Upper lobe of left lung (tissue), 6 donors: ENCODE measurements at regions not wholly inside any gene's neighbourhood (a gene's known extent, or its start where the extent isn't known, plus 50 kb on each side); places are given as distances from the start of the nearest gene placed in this dataset.
"Not testable (repeated sequence)": the region's sequence is repeated elsewhere in the genome, so short reads cannot be mapped to it uniquely, and the experiment has no call there.

ENCODE experiments used
- ATAC-seq, 2 donors: fragments of 200-7000 bp; cut with Tn5 transposase; one replicate each; pipeline ENCODE4 v1.9.1; 2022; ENCODE audit warnings: mild to moderate bottlenecking in 2 of 2, moderate library complexity in 2 of 2; ENCODE audit not compliant: low FRiP score in 2 of 2
- DNase-seq, 2 donors: peaks; one replicate each; pipeline ENCODE4 v3.0.0-alpha.2; 2019 to 2020
- H3K27ac ChIP-seq, 4 donors: fragments of 200-600 bp; sonication (generic); one replicate each; pipeline ENCODE4 v1.5.1; 2016 to 2019
- H3K27me3 ChIP-seq, 4 donors: fragments of 200-600 bp; sonication (generic); one replicate each; pipeline ENCODE4 v1.5.1; 2017 to 2019
- H3K36me3 ChIP-seq, 4 donors: fragments of 200-600 bp; sonication (generic); one replicate each; pipeline ENCODE4 v1.5.1; 2016 to 2019
- H3K4me1 ChIP-seq, 4 donors: fragments of 200-600 bp; sonication (generic); one replicate each; pipeline ENCODE4 v1.5.1; 2018 to 2019
- H3K4me3 ChIP-seq, 4 donors: fragments of 200-600 bp; sonication (generic); one replicate each; pipeline ENCODE4 v1.5.1; 2017 to 2019; ENCODE audit warnings: mild to moderate bottlenecking in 2 of 4, moderate library complexity in 1 of 4
- H3K9me3 ChIP-seq, 4 donors: fragments of 200-600 bp; sonication (generic); one replicate each; pipeline ENCODE4 v1.5.1; 2018 to 2019
- CTCF ChIP-seq, 6 experiments: fragments of 450-650 bp in 4 of 6; fragments of 200-600 bp in 2 of 6; sonication (generic) in 2 of 6; IDR thresholded peaks; one replicate each; pipeline ENCODE4 v1.5.1; 2016 to 2019; ENCODE audit warnings: antibody characterized with exemption in 6 of 6
- EP300 ChIP-seq, 4 donors: sonication (generic); formaldehyde crosslinking; IDR thresholded peaks; one replicate each; pipeline ENCODE4 v1.5.1; 2017; ENCODE audit warnings: antibody characterized with exemption in 4 of 4, control low read depth in 2 of 4
- POLR2A ChIP-seq, 4 donors: fragments of 450-650 bp; IDR thresholded peaks; one replicate each; pipeline ENCODE4 v1.5.1; 2016 to 2017; ENCODE audit warnings: antibody characterized with exemption in 4 of 4, mild to moderate bottlenecking in 2 of 4
- POLR2AphosphoS5 ChIP-seq, 2 donors: sonication (generic); formaldehyde crosslinking; IDR thresholded peaks; one replicate each; pipeline ENCODE4 v1.5.1; 2017; ENCODE audit warnings: antibody characterized with exemption in 2 of 2
- WGBS, 2 donors: methylation state at CpG; one replicate each; pipeline ENCODE4 v1.1.5; 2017 to 2018; 5-methylcytosine and 5-hydroxymethylcytosine counted together
- donor health status: DM: no; HTN: no; CAD: no; lungs with moderate emphysema.
- donor health status: DM: no; HTN: yes; CAD: no; lungs with severe emphysema.

GRCh38 chr2:33909945-33910695, 311.0 kb upstream of the FAM98A start:
- Histone ChIP-seq H3K27ac (no peak overlapping the region), H3K36me3 (no peaks in the 10 kb centered on the region), H3K4me3 (no peak overlapping the region), H3K9me3 (peaks cover 0 to 7% (median 4%) of the 10 kb centered on the region in 4 donors), H3K27me3 (no peaks in the 10 kb centered on the region), H3K4me1 (no peaks in the 10 kb centered on the region)
- DNase-seq, result no peak
- ATAC-seq, result peak in 1 of 2 donors; percentile 35
- TF ChIP-seq POLR2AphosphoS5 (IDR thresholded peaks at IDR 0.05) (no peak), POLR2A (IDR thresholded peaks at IDR 0.05) (no peak), EP300 (IDR thresholded peaks at IDR 0.05) (no peak), CTCF (IDR thresholded peaks at IDR 0.05) (no peak)
- WGBS, 2 donors, result 40 to 50% methylated on average over 8 of the region's 8 CpGs

GRCh38 chr2:33907866-33908265, 308.8 kb upstream of the FAM98A start:
- DNase-seq (no peak), ATAC-seq (no peak)
- H3K27me3 ChIP-seq, result no peaks in the 10 kb centered on the region
- 74 to 90% methylated on average over 2 of the region's 2 CpGs for WGBS, 2 donors
- no peak for TF ChIP-seq EP300 (IDR thresholded peaks at IDR 0.05)
- TF ChIP-seq POLR2A (IDR thresholded peaks at IDR 0.05), result no peak
- TF ChIP-seq POLR2AphosphoS5 (IDR thresholded peaks at IDR 0.05), result no peak
- no peak for TF ChIP-seq CTCF (IDR thresholded peaks at IDR 0.05)
- peaks cover 0 to 7% (median 0%) of the 10 kb centered on the region in 4 donors for H3K9me3 ChIP-seq
- no peaks in the 10 kb centered on the region for H3K36me3 ChIP-seq
- no peaks in the 10 kb centered on the region for H3K4me1 ChIP-seq
- H3K4me3 ChIP-seq, result no peak overlapping the region
- H3K27ac ChIP-seq, result no peak overlapping the region

GRCh38 chr2:33906129-33906528, 307.0 kb upstream of the FAM98A start:
- H3K27ac ChIP-seq, H3K9me3 ChIP-seq, DNase-seq, H3K27me3 ChIP-seq, H3K4me3 ChIP-seq, H3K4me1 ChIP-seq, ATAC-seq, H3K36me3 ChIP-seq: not testable (repeated sequence)
- WGBS, 2 donors, result 95 to 100% methylated on average over 1 of the region's 1 CpG

GRCh38 chr2:33904801-33905200, 305.7 kb upstream of the FAM98A start:
- Histone ChIP-seq H3K4me3 (no peak overlapping the region), H3K36me3 (no peaks in the 10 kb centered on the region), H3K9me3 (peaks cover 0 to 7% (median 0%) of the 10 kb centered on the region in 4 donors), H3K4me1 (no peaks in the 10 kb centered on the region), H3K27ac (no peak overlapping the region), H3K27me3 (no peaks in the 10 kb centered on the region)
- WGBS, 2 donors, result 91 to 93% methylated on average over 4 of the region's 4 CpGs
- ATAC-seq, result no peak
- TF ChIP-seq POLR2AphosphoS5 (IDR thresholded peaks at IDR 0.05), result no peak
- TF ChIP-seq POLR2A (IDR thresholded peaks at IDR 0.05), result no peak
- TF ChIP-seq CTCF (IDR thresholded peaks at IDR 0.05), result no peak
- no peak for TF ChIP-seq EP300 (IDR thresholded peaks at IDR 0.05)
- no peak for DNase-seq

- peaks cover 0 to 7% (median 0%) of the 10 kb centered on the region in 4 donors for H3K9me3 ChIP-seq
- H3K36me3 ChIP-seq, result no peaks in the 10 kb centered on the region
- whole genome bisulfite sequencing, 2 donors, result 96% methylated on average over 21 of the region's 21 CpGs; no CpG with 5 or more reads in 1 of the 2 donors
- H3K4me1 ChIP-seq, result no peaks in the 10 kb centered on the region
- TF ChIP-seq POLR2AphosphoS5 (IDR thresholded peaks at IDR 0.05) (no peak), POLR2A (IDR thresholded peaks at IDR 0.05) (no peak), CTCF (IDR thresholded peaks at IDR 0.05) (no peak), EP300 (IDR thresholded peaks at IDR 0.05) (no peak)
- ATAC-seq (no peak), DNase-seq (peak in 1 of 2 donors; percentile 67)
- H3K27ac ChIP-seq, result no peak overlapping the region
- H3K4me3 ChIP-seq, result no peak overlapping the region
- no peaks in the 10 kb centered on the region for H3K27me3 ChIP-seq
Observed at GRCh38 chr2:33903701-33904100, 304.6 kb upstream of the FAM98A start.
